ENCODE measurements at regions not wholly inside any gene's neighbourhood (a gene's known extent, or its start where the extent isn't known, plus 50 kb on each side); places are given as distances from the start of the nearest gene placed in this dataset.

DNA sequence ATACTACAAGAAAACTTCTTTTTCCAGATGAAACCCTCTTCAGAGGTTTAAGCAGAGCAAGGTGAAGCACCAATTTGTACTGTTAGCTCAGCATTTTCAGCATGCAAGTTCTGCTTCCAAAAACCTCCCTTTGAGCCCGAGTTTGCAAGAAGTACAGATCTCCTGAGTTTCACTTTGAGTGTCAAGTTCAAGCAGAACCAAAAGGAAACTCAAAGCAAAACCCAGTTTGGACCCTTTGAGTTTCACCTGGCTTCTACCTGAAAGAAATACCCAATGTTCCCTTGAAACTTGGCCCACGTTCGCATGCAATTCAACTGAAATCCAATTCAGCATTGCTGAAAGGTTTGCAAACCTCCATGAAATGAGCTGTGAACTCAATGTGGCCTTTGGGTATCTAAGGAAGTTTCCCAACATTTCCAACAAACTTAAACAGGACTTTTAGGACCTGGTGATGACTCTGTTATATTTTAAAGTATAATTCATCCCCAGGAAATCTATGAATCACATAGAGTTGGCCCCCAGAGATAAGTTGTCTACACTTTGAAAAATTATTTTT, 62.9 kb upstream of the HBS1L start:
- TF ChIP-seq, protein P1, sequence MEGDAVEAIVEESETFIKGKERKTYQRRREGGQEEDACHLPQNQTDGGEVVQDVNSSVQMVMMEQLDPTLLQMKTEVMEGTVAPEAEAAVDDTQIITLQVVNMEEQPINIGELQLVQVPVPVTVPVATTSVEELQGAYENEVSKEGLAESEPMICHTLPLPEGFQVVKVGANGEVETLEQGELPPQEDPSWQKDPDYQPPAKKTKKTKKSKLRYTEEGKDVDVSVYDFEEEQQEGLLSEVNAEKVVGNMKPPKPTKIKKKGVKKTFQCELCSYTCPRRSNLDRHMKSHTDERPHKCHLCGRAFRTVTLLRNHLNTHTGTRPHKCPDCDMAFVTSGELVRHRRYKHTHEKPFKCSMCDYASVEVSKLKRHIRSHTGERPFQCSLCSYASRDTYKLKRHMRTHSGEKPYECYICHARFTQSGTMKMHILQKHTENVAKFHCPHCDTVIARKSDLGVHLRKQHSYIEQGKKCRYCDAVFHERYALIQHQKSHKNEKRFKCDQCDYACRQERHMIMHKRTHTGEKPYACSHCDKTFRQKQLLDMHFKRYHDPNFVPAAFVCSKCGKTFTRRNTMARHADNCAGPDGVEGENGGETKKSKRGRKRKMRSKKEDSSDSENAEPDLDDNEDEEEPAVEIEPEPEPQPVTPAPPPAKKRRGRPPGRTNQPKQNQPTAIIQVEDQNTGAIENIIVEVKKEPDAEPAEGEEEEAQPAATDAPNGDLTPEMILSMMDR (conservative IDR thresholded peaks at IDR 0.05 in 1 of 2, IDR thresholded peaks at IDR 0.05 in 1 of 2; ENCODE audit: low read depth in 1 of 2, low read length in 2 of 2) = no peak
- TF ChIP-seq EZH2 (IDR thresholded peaks at IDR 0.05; ENCODE audit: low read length, missing control alignments) = no peak
